ENCODE measurements at regions not wholly inside any gene's neighbourhood (a gene's known extent, or its start where the extent isn't known, plus 50 kb on each side); places are given as distances from the start of the nearest gene placed in this dataset.

DNA sequence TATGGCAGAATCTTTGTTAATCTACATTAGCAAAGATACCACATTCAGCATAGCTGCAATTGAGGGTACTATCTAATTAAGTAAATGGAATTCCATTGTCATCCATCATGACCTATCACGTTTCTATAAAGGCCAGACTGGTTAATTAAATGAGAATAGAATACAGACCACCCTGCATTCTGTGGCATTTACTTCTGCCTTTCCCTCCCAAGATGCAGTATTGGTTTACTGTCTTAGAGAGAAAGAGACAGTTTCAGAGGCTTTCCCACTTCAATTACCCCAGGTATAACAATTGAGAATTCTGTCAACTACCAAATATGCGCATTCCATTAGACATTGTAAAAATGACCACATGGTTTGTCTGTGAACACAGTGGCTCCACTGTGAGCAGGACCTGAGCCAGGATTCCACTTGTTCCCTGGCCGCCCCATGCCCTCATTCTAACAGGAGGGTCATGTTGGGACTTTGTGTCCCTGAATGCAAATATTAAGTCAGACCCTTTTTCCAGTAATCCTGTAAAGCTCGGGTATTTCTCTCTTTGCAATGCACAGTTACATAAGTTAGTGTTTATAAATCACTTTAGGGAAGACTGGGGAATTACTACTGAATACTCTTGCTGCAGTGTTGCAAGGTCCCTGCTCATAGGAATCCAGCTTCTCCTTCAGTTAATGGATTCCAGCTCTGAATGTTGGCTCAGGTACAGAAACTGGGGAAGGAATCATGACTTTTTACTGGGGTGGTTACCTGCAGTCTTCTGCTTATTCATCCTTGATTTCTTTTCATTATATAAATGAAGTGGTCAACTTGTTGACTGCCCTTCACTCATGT lies 261.0 kb downstream of the PDGFC start:
- POLR2A ChIA-PET = no interaction called here
- ATAC-seq (no peak), DNase-seq (no peak)
- TF ChIP-seq, protein P1, sequence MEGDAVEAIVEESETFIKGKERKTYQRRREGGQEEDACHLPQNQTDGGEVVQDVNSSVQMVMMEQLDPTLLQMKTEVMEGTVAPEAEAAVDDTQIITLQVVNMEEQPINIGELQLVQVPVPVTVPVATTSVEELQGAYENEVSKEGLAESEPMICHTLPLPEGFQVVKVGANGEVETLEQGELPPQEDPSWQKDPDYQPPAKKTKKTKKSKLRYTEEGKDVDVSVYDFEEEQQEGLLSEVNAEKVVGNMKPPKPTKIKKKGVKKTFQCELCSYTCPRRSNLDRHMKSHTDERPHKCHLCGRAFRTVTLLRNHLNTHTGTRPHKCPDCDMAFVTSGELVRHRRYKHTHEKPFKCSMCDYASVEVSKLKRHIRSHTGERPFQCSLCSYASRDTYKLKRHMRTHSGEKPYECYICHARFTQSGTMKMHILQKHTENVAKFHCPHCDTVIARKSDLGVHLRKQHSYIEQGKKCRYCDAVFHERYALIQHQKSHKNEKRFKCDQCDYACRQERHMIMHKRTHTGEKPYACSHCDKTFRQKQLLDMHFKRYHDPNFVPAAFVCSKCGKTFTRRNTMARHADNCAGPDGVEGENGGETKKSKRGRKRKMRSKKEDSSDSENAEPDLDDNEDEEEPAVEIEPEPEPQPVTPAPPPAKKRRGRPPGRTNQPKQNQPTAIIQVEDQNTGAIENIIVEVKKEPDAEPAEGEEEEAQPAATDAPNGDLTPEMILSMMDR (IDR thresholded peaks at IDR 0.05) = no peak
- Mint-ChIP-seq H3K4me1 (ENCODE audit: low read depth) (no peaks in the 10 kb centered on the region), H3K4me3 (no peak overlapping the region), H3K9me3 (peaks cover 1% of the 10 kb centered on the region), H3K27ac (no peak overlapping the region), H3K36me3 (ENCODE audit: low read depth) (no peaks in the 10 kb centered on the region), H3K27me3 (no peaks in the 10 kb centered on the region)
- intact Hi-C loops (cut with micrococcal nuclease) = no loop called here
- CTCF ChIA-PET = no interaction called here

DNA sequence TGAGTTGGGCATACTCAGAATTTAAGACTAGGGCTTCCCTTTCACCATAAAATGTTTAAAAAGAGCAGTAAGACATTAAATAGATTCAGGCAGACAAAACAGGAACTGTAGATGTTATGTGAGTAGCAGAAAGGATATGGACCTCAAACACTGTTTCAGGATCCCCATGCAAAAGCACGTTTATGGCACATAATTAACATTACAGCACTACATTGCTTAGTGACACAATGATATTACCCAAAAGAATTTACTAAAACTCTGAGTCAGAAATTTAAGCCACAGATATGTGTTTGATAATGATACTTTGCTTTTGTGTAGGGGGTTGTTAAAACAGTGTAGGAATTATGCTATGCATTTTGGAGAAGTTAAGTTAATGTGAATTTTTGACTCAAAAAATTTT lies 266.3 kb downstream of the PDGFC start:
- intact Hi-C loops (cut with micrococcal nuclease) = no loop called here
- H3K27ac Mint-ChIP-seq = no peak overlapping the region
- ATAC-seq (no peak), DNase-seq (no peak)
- H3K9me3 Mint-ChIP-seq = peaks cover 1% of the 10 kb centered on the region
- CTCF ChIA-PET = no interaction called here
- no peaks in the 10 kb centered on the region for H3K27me3 Mint-ChIP-seq
- no peak overlapping the region for H3K4me3 Mint-ChIP-seq
- TF ChIP-seq, protein P1 (IDR thresholded peaks at IDR 0.05) = no peak
- POLR2A ChIA-PET = no interaction called here
- no peaks in the 10 kb centered on the region for H3K4me1 Mint-ChIP-seq (ENCODE audit: low read depth)
- H3K36me3 Mint-ChIP-seq (ENCODE audit: low read depth) = no peaks in the 10 kb centered on the region

DNA sequence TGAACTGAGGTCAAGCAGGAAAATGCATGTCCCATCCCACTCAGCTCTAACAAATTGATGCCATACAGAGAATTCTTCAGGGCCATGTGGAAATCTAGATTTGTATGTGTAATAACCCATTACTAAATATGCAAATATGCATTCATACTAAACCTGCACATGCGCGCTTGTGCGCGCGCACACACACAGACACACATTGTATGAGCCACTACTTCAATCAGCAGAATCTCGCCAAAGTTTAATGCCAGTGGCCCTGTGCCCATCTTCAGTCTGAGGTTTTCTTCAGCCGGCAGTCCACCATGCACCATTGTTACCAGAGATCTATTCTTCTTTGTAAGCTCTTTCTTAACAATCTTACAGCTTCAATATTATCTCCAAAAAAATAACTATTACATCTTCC lies 276.4 kb downstream of the PDGFC start:
- no peaks in the 10 kb centered on the region for H3K27me3 Mint-ChIP-seq
- peaks cover 3% of the 10 kb centered on the region for H3K9me3 Mint-ChIP-seq
- no peak overlapping the region for H3K4me3 Mint-ChIP-seq
- no peak overlapping the region for H3K27ac Mint-ChIP-seq
- intact Hi-C loops (cut with micrococcal nuclease) = no loop called here
- DNase-seq (no peak), ATAC-seq (no peak)
- H3K36me3 Mint-ChIP-seq (ENCODE audit: low read depth) = no peaks in the 10 kb centered on the region
- POLR2A ChIA-PET = no interaction called here
- CTCF ChIA-PET = no interaction called here
- no peaks in the 10 kb centered on the region for H3K4me1 Mint-ChIP-seq (ENCODE audit: low read depth)
- TF ChIP-seq, protein P1 (IDR thresholded peaks at IDR 0.05) = no peak

DNA sequence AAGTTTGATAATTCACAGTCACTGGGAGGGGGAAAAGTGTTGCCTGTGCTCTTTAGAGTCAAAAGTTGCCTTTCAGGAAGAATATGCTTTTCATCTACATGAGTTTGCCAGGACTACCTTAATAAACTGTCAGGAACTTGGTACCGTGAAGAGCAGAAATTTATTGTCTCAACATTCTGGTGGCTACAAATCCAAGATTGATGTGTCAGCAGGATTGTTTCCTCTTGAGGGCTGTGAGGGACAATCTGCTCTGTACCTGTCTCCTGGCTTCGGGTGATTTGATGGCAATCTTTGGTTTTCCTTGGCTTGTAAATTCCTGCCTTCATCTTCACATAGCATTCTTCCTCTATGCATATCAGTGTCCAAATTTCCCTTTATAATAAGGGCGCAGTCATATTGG lies 277.2 kb downstream of the PDGFC start:
- intact Hi-C loops (cut with micrococcal nuclease) = no loop called here
- POLR2A ChIA-PET = no interaction called here
- TF ChIP-seq, protein P1 (IDR thresholded peaks at IDR 0.05) = no peak
- H3K4me1 Mint-ChIP-seq (ENCODE audit: low read depth) = no peaks in the 10 kb centered on the region
- ATAC-seq = no peak
- no peak overlapping the region for H3K27ac Mint-ChIP-seq
- no peak for DNase-seq
- H3K4me3 Mint-ChIP-seq = no peak overlapping the region
- H3K9me3 Mint-ChIP-seq = peaks cover 3% of the 10 kb centered on the region
- H3K36me3 Mint-ChIP-seq (ENCODE audit: low read depth) = no peaks in the 10 kb centered on the region
- no peaks in the 10 kb centered on the region for H3K27me3 Mint-ChIP-seq
- CTCF ChIA-PET = no interaction called here

DNA sequence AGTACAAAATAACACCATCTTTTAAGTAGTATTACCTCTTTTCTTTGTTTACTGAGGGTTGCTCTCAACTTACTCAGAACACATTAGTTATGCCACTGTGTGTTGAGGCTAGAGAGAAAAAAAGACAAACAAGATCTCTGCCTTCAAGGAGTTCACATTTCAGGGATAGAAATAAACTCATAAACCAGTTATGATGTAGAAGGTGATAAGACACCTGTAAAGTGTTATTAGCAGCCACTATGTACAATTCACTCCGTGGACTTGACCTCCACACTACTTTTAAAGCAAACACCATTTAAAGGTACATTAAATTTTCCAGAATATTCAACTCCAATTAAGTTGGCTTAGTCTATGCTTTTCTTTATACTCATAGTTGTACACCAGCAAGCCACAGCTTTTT lies 278.0 kb downstream of the PDGFC start:
- no peaks in the 10 kb centered on the region for H3K4me1 Mint-ChIP-seq (ENCODE audit: low read depth)
- ChIA-PET CTCF (no interaction called here), POLR2A (no interaction called here)
- peaks cover 1% of the 10 kb centered on the region for H3K9me3 Mint-ChIP-seq
- H3K27ac Mint-ChIP-seq = no peak overlapping the region
- TF ChIP-seq, protein P1 (IDR thresholded peaks at IDR 0.05) = no peak
- no peaks in the 10 kb centered on the region for H3K27me3 Mint-ChIP-seq
- DNase-seq = no peak
- H3K4me3 Mint-ChIP-seq = no peak overlapping the region
- intact Hi-C loops (cut with micrococcal nuclease) = no loop called here
- H3K36me3 Mint-ChIP-seq (ENCODE audit: low read depth) = no peaks in the 10 kb centered on the region
- no peak for ATAC-seq

Measured in activated CD8-positive, alpha-beta T cell treated with anti-CD3 and anti-CD28 coated beads for 36 hours (primary cell).